WTC11 (cell line): ENCODE measurements at regions not wholly inside any gene's neighbourhood (a gene's known extent, or its start where the extent isn't known, plus 50 kb on each side); places are given as distances from the start of the nearest gene placed in this dataset.

Source experiments
- FOXJ3 ChIP-seq: sonication (generic); formaldehyde crosslinking; IDR thresholded peaks from 2 replicates; pipeline ENCODE4 v1.9.0; 2021; ENCODE audit warnings: missing genetic modification reagents, mild to moderate bottlenecking, borderline replicate concordance
- FOXK1 ChIP-seq: sonication (generic); formaldehyde crosslinking; IDR thresholded peaks from 2 replicates; pipeline ENCODE4 v1.8.0; 2022; ENCODE audit warnings: mild to moderate bottlenecking, moderate library complexity, missing genetic modification reagents
- NR2C2 ChIP-seq: sonication (generic); formaldehyde crosslinking; IDR thresholded peaks from 2 replicates; pipeline ENCODE4 v1.8.0; 2022; ENCODE audit warnings: mild to moderate bottlenecking, missing genetic modification reagents
- ZNF263 ChIP-seq: sonication (generic); formaldehyde crosslinking; IDR thresholded peaks from 2 replicates; pipeline ENCODE4 v1.8.1; 2022; ENCODE audit warnings: low read depth, mild to moderate bottlenecking, moderate library complexity, missing genetic modification reagents
- ZNF317 ChIP-seq: sonication (generic); formaldehyde crosslinking; IDR thresholded peaks from 2 replicates; pipeline ENCODE4 v1.8.1; 2023; ENCODE audit warnings: low read depth, mild to moderate bottlenecking, moderate library complexity, missing genetic modification reagents, borderline replicate concordance
- TF ChIP-seq, protein P1 (sequence below): fragments of 200-600 bp; IDR thresholded peaks from 2 replicates; pipeline ENCODE4 v1.8.0; 2022; ENCODE audit warnings: antibody characterized with exemption
- TF ChIP-seq, protein P2 (sequence below): sonication (generic); formaldehyde crosslinking; IDR thresholded peaks from 2 replicates; pipeline ENCODE4 v1.8.0; 2022; ENCODE audit warnings: mild to moderate bottlenecking, missing genetic modification reagents

DNA sequence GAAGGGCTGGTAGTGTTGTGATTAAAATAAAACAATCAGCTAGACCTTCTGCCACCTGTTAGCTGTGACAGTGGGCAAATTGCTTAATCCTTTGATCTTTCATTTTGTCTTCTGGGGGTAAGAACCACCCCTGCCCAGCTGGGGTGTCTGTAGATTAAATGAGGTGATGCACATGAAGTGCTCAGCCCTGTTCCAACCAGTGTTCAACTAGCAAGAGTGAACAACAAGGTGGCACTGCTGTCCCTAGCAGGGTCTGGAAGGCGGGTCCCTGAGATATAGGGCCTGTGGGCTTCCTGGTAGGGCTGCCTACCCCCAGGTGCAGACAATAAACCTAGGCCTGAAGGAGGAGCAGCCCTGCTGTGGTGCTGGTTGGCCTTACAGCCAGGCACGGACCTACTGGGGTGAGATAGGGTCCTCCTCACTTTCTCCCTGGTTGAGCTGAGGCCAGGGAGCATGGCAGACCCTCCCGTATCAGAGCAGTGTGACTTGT lies 60.6 kb downstream of the ARL6IP4 start:
- TF ChIP-seq, protein P1, sequence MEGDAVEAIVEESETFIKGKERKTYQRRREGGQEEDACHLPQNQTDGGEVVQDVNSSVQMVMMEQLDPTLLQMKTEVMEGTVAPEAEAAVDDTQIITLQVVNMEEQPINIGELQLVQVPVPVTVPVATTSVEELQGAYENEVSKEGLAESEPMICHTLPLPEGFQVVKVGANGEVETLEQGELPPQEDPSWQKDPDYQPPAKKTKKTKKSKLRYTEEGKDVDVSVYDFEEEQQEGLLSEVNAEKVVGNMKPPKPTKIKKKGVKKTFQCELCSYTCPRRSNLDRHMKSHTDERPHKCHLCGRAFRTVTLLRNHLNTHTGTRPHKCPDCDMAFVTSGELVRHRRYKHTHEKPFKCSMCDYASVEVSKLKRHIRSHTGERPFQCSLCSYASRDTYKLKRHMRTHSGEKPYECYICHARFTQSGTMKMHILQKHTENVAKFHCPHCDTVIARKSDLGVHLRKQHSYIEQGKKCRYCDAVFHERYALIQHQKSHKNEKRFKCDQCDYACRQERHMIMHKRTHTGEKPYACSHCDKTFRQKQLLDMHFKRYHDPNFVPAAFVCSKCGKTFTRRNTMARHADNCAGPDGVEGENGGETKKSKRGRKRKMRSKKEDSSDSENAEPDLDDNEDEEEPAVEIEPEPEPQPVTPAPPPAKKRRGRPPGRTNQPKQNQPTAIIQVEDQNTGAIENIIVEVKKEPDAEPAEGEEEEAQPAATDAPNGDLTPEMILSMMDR: no peak
- TF ChIP-seq ZNF263 (CRISPR knock-in tag) (no peak), NR2C2 (CRISPR knock-in tag) (no peak), ZNF317 (CRISPR knock-in tag) (no peak), FOXJ3 (no peak), FOXK1 (CRISPR knock-in tag) (no peak)
- TF ChIP-seq, protein P2, sequence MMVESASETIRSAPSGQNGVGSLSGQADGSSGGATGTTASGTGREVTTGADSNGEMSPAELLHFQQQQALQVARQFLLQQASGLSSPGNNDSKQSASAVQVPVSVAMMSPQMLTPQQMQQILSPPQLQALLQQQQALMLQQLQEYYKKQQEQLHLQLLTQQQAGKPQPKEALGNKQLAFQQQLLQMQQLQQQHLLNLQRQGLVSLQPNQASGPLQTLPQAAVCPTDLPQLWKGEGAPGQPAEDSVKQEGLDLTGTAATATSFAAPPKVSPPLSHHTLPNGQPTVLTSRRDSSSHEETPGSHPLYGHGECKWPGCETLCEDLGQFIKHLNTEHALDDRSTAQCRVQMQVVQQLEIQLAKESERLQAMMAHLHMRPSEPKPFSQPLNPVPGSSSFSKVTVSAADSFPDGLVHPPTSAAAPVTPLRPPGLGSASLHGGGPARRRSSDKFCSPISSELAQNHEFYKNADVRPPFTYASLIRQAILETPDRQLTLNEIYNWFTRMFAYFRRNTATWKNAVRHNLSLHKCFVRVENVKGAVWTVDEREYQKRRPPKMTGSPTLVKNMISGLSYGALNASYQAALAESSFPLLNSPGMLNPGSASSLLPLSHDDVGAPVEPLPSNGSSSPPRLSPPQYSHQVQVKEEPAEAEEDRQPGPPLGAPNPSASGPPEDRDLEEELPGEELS: no peak
